Mesenchymal stem cell (in vitro differentiated cells and primary cell): ENCODE measurements at regions not wholly inside any gene's neighbourhood (a gene's known extent, or its start where the extent isn't known, plus 50 kb on each side); places are given as distances from the start of the nearest gene placed in this dataset.
A peak's percentile ranks its signal among the peaks of the same experiment; 100 is the strongest.
"Not testable (repeated sequence)": the region's sequence is repeated elsewhere in the genome, so short reads cannot be mapped to it uniquely, and the experiment has no call there.

Experiments used
- DNase-seq: peaks from one replicate; pipeline ENCODE4 v3.0.0-alpha.2; 2013
- H2AFZ ChIP-seq: one replicate; pipeline ENCODE4 v1.6.1; 2013; ENCODE audit warnings: low read depth, mild to moderate bottlenecking, control low read depth, inconsistent platforms, low read length, moderate library complexity
- H2AK5ac ChIP-seq: 2 replicates; pipeline ENCODE4 v1.6.1; 2013; ENCODE audit warnings: low read length, moderate library complexity, mild to moderate bottlenecking, inconsistent platforms; ENCODE audit not compliant: severe bottlenecking
- H2BK120ac ChIP-seq: one replicate; pipeline ENCODE4 v1.6.1; 2013; ENCODE audit warnings: low read depth, mild to moderate bottlenecking, inconsistent platforms, low read length, moderate library complexity
- H2BK12ac ChIP-seq, 2 experiments: one replicate each; pipeline ENCODE4 v1.6.1; 2013; ENCODE audit warnings: inconsistent platforms in 2 of 2, low read length in 2 of 2, mild to moderate bottlenecking in 2 of 2, moderate library complexity in 2 of 2, control low read depth in 1 of 2
- H2BK15ac ChIP-seq: one replicate; pipeline ENCODE4 v1.6.1; 2013; ENCODE audit warnings: mild to moderate bottlenecking, low read depth, inconsistent platforms; ENCODE audit not compliant: poor library complexity, severe bottlenecking
- H2BK5ac ChIP-seq: 2 replicates; pipeline ENCODE4 v1.6.1; 2013; ENCODE audit warnings: low read depth, mild to moderate bottlenecking, low read length, control low read depth, inconsistent platforms; ENCODE audit not compliant: poor library complexity, severe bottlenecking
- H3K14ac ChIP-seq, 2 experiments: one replicate each; pipeline ENCODE4 v1.6.1; 2013; ENCODE audit warnings: inconsistent platforms in 2 of 2, low read length in 2 of 2, control low read depth in 1 of 2, mild to moderate bottlenecking in 1 of 2, moderate library complexity in 1 of 2
- H3K18ac ChIP-seq, 2 experiments: one replicate each; pipeline ENCODE4 v1.6.1; 2013; ENCODE audit warnings: inconsistent platforms in 2 of 2, low read length in 2 of 2, control low read depth in 1 of 2, low read depth in 1 of 2, mild to moderate bottlenecking in 1 of 2
- H3K23ac ChIP-seq, 2 experiments: one replicate each; pipeline ENCODE4 v1.6.1; 2013; ENCODE audit warnings: inconsistent platforms in 2 of 2, low read length in 2 of 2, mild to moderate bottlenecking in 2 of 2, moderate library complexity in 2 of 2, control low read depth in 1 of 2
- H3K27ac ChIP-seq: 2 replicates; pipeline ENCODE4 v1.5.1; 2013; ENCODE audit warnings: mild to moderate bottlenecking, moderate library complexity, low read length, control low read depth, inconsistent platforms; ENCODE audit not compliant: poor library complexity, severe bottlenecking
- H3K27me3 ChIP-seq, 2 experiments: 2 replicates each; pipeline versions ENCODE4 v1.6.1 to v1.7.0; 2013; ENCODE audit warnings: low read length in 2 of 2, mild to moderate bottlenecking in 2 of 2, moderate library complexity in 2 of 2, control low read depth in 1 of 2, inconsistent platforms in 1 of 2; ENCODE audit not compliant: control insufficient read depth in 1 of 2, insufficient read depth in 1 of 2
- H3K36me3 ChIP-seq, 2 experiments: 2 replicates each; pipeline versions ENCODE4 v1.6.1 to v1.7.0; 2013; ENCODE audit warnings: low read length in 2 of 2, control low read depth in 1 of 2, inconsistent platforms in 1 of 2, low read depth in 1 of 2, mild to moderate bottlenecking in 1 of 2; ENCODE audit not compliant: insufficient read depth in 2 of 2, control insufficient read depth in 1 of 2
- H3K4ac ChIP-seq, 2 experiments: one replicate each; pipeline ENCODE4 v1.6.1; 2013; ENCODE audit warnings: inconsistent platforms in 2 of 2, low read length in 2 of 2, mild to moderate bottlenecking in 2 of 2, moderate library complexity in 2 of 2, control low read depth in 1 of 2, low read depth in 1 of 2
- H3K4me1 ChIP-seq: 2 replicates; pipeline ENCODE4 v1.6.1; 2013; ENCODE audit warnings: low read depth, low read length, control low read depth; ENCODE audit not compliant: control insufficient read depth, insufficient read depth
- H3K4me2 ChIP-seq: 2 replicates; pipeline ENCODE4 v1.6.1; 2013; ENCODE audit warnings: low read length, mild to moderate bottlenecking, inconsistent platforms; ENCODE audit not compliant: poor library complexity, severe bottlenecking
- H3K4me3 ChIP-seq, 2 experiments: 2 replicates each; pipeline versions ENCODE4 v1.5.1 to v1.7.0; 2013; ENCODE audit warnings: low read length in 2 of 2, mild to moderate bottlenecking in 2 of 2, control low read depth in 1 of 2, low read depth in 1 of 2; ENCODE audit not compliant: insufficient read depth in 1 of 2
- H3K79me1 ChIP-seq: replicated peaks from 2 replicates; pipeline ENCODE4 v1.6.1; 2013; ENCODE audit warnings: mild to moderate bottlenecking, control low read depth, low read length, inconsistent platforms; ENCODE audit not compliant: poor library complexity, severe bottlenecking
- H3K9ac ChIP-seq: 2 replicates; pipeline ENCODE4 v1.7.0; 2013; ENCODE audit warnings: mild to moderate bottlenecking, low read length, moderate library complexity
- H3K9me3 ChIP-seq: 2 replicates; pipeline ENCODE4 v1.7.0; 2013; ENCODE audit warnings: mild to moderate bottlenecking, low read length; ENCODE audit not compliant: control insufficient read depth
- H4K8ac ChIP-seq: one replicate; pipeline ENCODE4 v1.6.1; 2013; ENCODE audit warnings: inconsistent platforms, mild to moderate bottlenecking, low read length, moderate library complexity
- H4K91ac ChIP-seq: one replicate; pipeline ENCODE4 v1.6.1; 2013; ENCODE audit warnings: mild to moderate bottlenecking, low read length, inconsistent platforms
- WGBS: methylation state at CpG from one replicate; pipeline ENCODE4 v1.1.7; 2013; ENCODE audit warnings: mixed read lengths; 5-methylcytosine and 5-hydroxymethylcytosine counted together

DNA sequence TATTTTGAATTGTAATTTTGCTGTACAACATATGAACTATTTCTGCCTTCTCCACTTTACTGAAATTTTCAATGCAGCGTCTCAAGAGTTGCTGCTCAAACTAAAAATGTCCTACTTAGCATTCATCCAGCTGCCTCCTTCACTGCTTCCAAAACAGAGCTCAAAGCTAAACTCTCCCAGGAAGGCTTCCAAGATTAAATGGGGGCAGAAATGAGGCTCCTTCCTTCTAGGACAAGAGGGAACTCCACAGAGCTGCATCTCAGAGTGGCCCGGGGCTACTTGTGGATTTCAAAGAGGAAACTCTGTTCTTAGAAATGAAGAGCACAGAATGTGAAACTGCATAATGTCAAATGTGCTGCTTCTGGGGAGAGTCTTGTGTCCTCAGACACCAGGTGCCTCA is 295.9 kb upstream of the NCAM1 start:
- Histone ChIP-seq H3K4me1 (no peaks in the 10 kb centered on the region), H4K8ac (no peak overlapping the region), H4K91ac (no peak overlapping the region), H3K36me3 (no peaks in the 10 kb centered on the region), H2BK5ac (no peak overlapping the region), H2AFZ (no peak overlapping the region), H3K23ac (no peak overlapping the region), H2BK15ac (no peak overlapping the region), H3K27me3 (peaks cover 0 to 9% of the 10 kb centered on the region in 2 experiments), H3K14ac (no peak overlapping the region), H3K27ac (no peak overlapping the region), H2BK120ac (no peak overlapping the region), H3K9ac (no peak overlapping the region), H3K4ac (no peak overlapping the region), H3K79me1 (no peaks in the 10 kb centered on the region), H3K4me2 (no peak overlapping the region), H2AK5ac (no peak overlapping the region), H3K4me3 (no peak overlapping the region), H2BK12ac (no peak overlapping the region), H3K18ac (no peak overlapping the region), H3K9me3 (peaks cover 11% of the 10 kb centered on the region)
- no peak for DNase-seq
- 73% methylated on average over 2 of the region's 2 CpGs for WGBS

DNA sequence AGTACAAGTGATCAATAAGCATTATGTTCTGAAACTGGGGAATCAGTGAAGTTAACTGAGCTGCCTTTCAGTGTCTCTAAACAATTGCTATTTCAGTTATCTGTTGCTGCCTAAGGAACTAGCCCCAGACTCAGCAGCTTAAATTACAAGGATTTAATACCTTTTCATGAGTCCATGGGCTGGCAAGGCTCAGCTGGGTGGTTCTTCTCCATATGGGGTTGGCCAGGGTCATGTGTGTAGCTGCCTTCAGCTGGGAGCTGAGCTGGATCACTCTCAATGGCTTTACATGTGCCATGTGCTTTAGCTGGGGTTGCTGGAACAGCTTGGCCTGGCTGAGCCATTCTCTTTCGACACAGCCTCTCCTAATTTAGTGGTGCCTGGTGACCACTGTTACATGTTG is 295.0 kb upstream of the NCAM1 start:
- Histone ChIP-seq H3K36me3 (no peaks in the 10 kb centered on the region), H3K23ac (no peak overlapping the region), H2BK12ac (no peak overlapping the region), H3K4me2 (no peak overlapping the region), H3K9ac (no peak overlapping the region), H3K18ac (no peak overlapping the region), H2BK5ac (no peak overlapping the region), H2AFZ (no peak overlapping the region), H4K8ac (no peak overlapping the region), H2AK5ac (no peak overlapping the region), H2BK15ac (no peak overlapping the region), H3K4me1 (no peaks in the 10 kb centered on the region), H3K14ac (peak overlapping the region in 1 of 2 experiments; percentile 22), H2BK120ac (no peak overlapping the region), H4K91ac (no peak overlapping the region), H3K27ac (no peak overlapping the region), H3K4me3 (no peak overlapping the region), H3K4ac (no peak overlapping the region), H3K79me1 (no peaks in the 10 kb centered on the region), H3K9me3 (peaks cover 11% of the 10 kb centered on the region), H3K27me3 (peaks cover 0 to 14% of the 10 kb centered on the region in 2 experiments)
- no peak for DNase-seq
- WGBS = 75% methylated on average over 1 of the region's 1 CpG

DNA sequence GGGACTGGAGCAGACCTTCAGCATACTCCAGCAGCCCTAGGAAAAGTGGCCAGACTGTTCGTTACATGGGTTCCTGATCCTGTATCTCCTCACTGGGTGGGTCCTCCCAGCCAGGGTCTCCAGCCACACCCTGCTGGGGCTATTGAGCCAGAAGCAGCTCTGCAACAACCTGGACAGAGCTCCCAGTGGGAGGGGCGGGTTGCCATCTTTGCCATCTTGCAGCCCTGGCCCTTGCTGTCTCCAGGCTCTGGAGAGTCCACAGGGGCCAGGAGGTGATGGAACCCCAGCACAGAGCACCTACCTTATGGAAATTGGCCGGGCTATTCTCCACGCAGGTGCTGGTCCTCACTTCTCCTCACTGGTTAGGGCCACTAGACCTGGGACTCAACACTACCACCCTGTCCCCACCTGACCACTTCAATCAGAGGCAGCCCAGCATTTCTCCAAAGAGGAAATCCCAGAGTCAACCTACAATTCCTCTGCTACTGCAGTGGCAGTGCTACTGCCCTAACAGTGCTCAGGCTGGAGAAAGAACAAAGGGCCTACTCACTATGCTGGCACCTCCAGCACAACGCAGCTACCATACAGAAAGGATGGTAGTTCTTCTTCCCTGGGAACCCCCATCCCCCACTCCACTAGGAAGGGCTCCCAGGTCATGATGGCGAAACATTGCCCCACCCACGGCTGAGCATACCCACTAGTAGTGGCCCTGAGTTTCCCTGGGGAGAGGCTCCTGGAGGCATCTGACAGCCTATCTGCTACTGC is 290.2 kb upstream of the NCAM1 start:
- H3K36me3 ChIP-seq = no peaks in the 10 kb centered on the region
- H2BK5ac ChIP-seq = no peak overlapping the region
- H3K14ac ChIP-seq = no peak overlapping the region
- no peak overlapping the region for H3K18ac ChIP-seq
- H4K91ac ChIP-seq = no peak overlapping the region
- WGBS = 63% methylated on average over 7 of the region's 7 CpGs
- no peak overlapping the region for H3K4me2 ChIP-seq
- H3K23ac ChIP-seq = no peak overlapping the region
- no peaks in the 10 kb centered on the region for H3K79me1 ChIP-seq
- peaks cover 0 to 23% of the 10 kb centered on the region in 2 experiments for H3K27me3 ChIP-seq
- H3K9me3 ChIP-seq = peaks cover 10% of the 10 kb centered on the region
- H4K8ac ChIP-seq = no peak overlapping the region
- H2AK5ac ChIP-seq = no peak overlapping the region
- no peak overlapping the region for H3K4me3 ChIP-seq
- DNase-seq = no peak
- no peak overlapping the region for H3K27ac ChIP-seq
- H2AFZ ChIP-seq = no peak overlapping the region
- H2BK120ac ChIP-seq = no peak overlapping the region
- H3K4me1 ChIP-seq = no peaks in the 10 kb centered on the region
- H3K9ac ChIP-seq = no peak overlapping the region
- H2BK15ac ChIP-seq = no peak overlapping the region
- no peak overlapping the region for H3K4ac ChIP-seq
- no peak overlapping the region for H2BK12ac ChIP-seq

GRCh38 chr11:112673401-112673800 is 287.8 kb upstream of the NCAM1 start:
- H3K9ac ChIP-seq, H3K9me3 ChIP-seq, H2BK15ac ChIP-seq, H3K4me2 ChIP-seq, H3K27ac ChIP-seq, H4K91ac ChIP-seq, H3K4me3 ChIP-seq, DNase-seq, H2AFZ ChIP-seq, H3K36me3 ChIP-seq, H2BK120ac ChIP-seq, H2BK12ac ChIP-seq, H2AK5ac ChIP-seq, H3K14ac ChIP-seq, H3K23ac ChIP-seq, H3K4ac ChIP-seq, H3K4me1 ChIP-seq, H4K8ac ChIP-seq, H3K79me1 ChIP-seq, H3K18ac ChIP-seq, H2BK5ac ChIP-seq: not testable (repeated sequence)
- WGBS = 55% methylated on average over 2 of the region's 2 CpGs
- peaks cover 0 to 18% of the 10 kb centered on the region in 2 experiments for H3K27me3 ChIP-seq
